Endothelial cell of umbilical vein (primary cell): ENCODE measurements at regions not wholly inside any gene's neighbourhood (a gene's known extent, or its start where the extent isn't known, plus 50 kb on each side); places are given as distances from the start of the nearest gene placed in this dataset.
"Not testable (repeated sequence)": the region's sequence is repeated elsewhere in the genome, so short reads cannot be mapped to it uniquely, and the experiment has no call there.

Experiments
- BruUV-seq: library from RNA; stranded (reverse); fragments of 400-500 nt; replicated peaks from 2 replicates; lab custom pipeline; 2021; lab: Mats Ljungman, UMichigan
- CTCF ChIA-PET: fragments of 300-600, 350-600 bp; sonication (Branson Sonifier 250); formaldehyde crosslinking; loops from one replicate; lab custom pipeline; 2021; ENCODE audit warnings: antibody characterized with exemption, inconsistent platforms; lab: Charles Lee
- POLR2A ChIA-PET: fragments of 300-600, 350-600 bp; sonication (Branson Sonifier 250); formaldehyde crosslinking; loops from one replicate; lab custom pipeline; 2021; ENCODE audit warnings: antibody characterized with exemption, inconsistent platforms; lab: Charles Lee
- DNase-seq: peaks from one replicate; pipeline ENCODE4 v3.0.0-alpha.2; 2011; ENCODE audit warnings: low read depth, low spot score
- FAIRE-seq: peaks from 2 replicates; lab custom pipeline; 2011; peaks lifted over from hg19 to GRCh38; lab: Jason Lieb, UNC
- H2AFZ ChIP-seq: 2 replicates; pipeline ENCODE4 v1.6.0; 2012; ENCODE audit warnings: low read depth, low read length, control low read depth, inconsistent platforms
- H3K27ac ChIP-seq: 2 replicates; pipeline ENCODE4 v1.5.1; 2011; ENCODE audit warnings: low read depth, mild to moderate bottlenecking, control low read depth, low read length, moderate library complexity; ENCODE audit not compliant: insufficient read depth
- H3K27me3 ChIP-seq, 2 experiments: 2 replicates each; pipeline versions ENCODE4 v1.6.0 to v1.6.1; 2011; ENCODE audit warnings: low read length in 2 of 2, mixed read lengths in 1 of 2; ENCODE audit not compliant: control insufficient read depth in 2 of 2, insufficient read depth in 2 of 2
- H3K36me3 ChIP-seq, 2 experiments: 2 replicates in 1 of 2; 3 replicates in 1 of 2; pipeline ENCODE4 v1.5.1; 2011; ENCODE audit warnings: low read length in 2 of 2, mild to moderate bottlenecking in 1 of 2, moderate library complexity in 1 of 2; ENCODE audit not compliant: control insufficient read depth in 2 of 2, insufficient read depth in 2 of 2; ENCODE audit errors: extremely low read depth in 1 of 2
- H3K4me1 ChIP-seq: 3 replicates; pipeline ENCODE4 v1.5.1; 2011; ENCODE audit warnings: mild to moderate bottlenecking, low read length; ENCODE audit not compliant: control insufficient read depth, insufficient read depth; ENCODE audit errors: extremely low read depth
- H3K4me2 ChIP-seq: 2 replicates; pipeline ENCODE4 v1.6.1; 2011; ENCODE audit warnings: low read length, control low read depth, mixed read lengths; ENCODE audit not compliant: insufficient read depth
- H3K4me3 ChIP-seq, 3 experiments: fragments of 200-600 bp in 1 of 3; sonication (generic), shearing (Covaris generic) in 1 of 3; replicated peaks in 1 of 3; 2 replicates each; pipeline ENCODE4 v1.5.1; 2011 to 2016; ENCODE audit warnings: control low read depth in 3 of 3, low read length in 3 of 3, mild to moderate bottlenecking in 2 of 3, inconsistent platforms in 1 of 3, low read depth in 1 of 3, moderate library complexity in 1 of 3; ENCODE audit not compliant: insufficient read depth in 1 of 3
- H3K79me2 ChIP-seq: 2 replicates; pipeline ENCODE4 v1.6.0; 2012; ENCODE audit warnings: low read length, inconsistent platforms; ENCODE audit not compliant: control insufficient read depth, insufficient read depth
- H3K9ac ChIP-seq: replicated peaks from 2 replicates; pipeline ENCODE3; 2011; ENCODE audit warnings: low read length, control low read depth; ENCODE audit not compliant: insufficient read depth; ENCODE audit errors: extremely low read depth
- H3K9me1 ChIP-seq: replicated peaks from 3 replicates; pipeline ENCODE4 v1.6.0; 2011; ENCODE audit warnings: mild to moderate bottlenecking, low read length; ENCODE audit not compliant: control insufficient read depth, insufficient read depth; ENCODE audit errors: extremely low read depth
- H3K9me3 ChIP-seq: replicated peaks from 2 replicates; pipeline ENCODE4 v1.5.1; 2012; ENCODE audit warnings: low read length, inconsistent platforms; ENCODE audit not compliant: control insufficient read depth, insufficient read depth
- H4K20me1 ChIP-seq: replicated peaks from 2 replicates; pipeline ENCODE3; 2011; ENCODE audit warnings: mild to moderate bottlenecking, low read length; ENCODE audit not compliant: control insufficient read depth, insufficient read depth; ENCODE audit errors: extremely low read depth
- EZH2 ChIP-seq: IDR thresholded peaks from 2 replicates; pipeline ENCODE4 v1.6.1; 2012; ENCODE audit warnings: borderline replicate concordance, low read depth, mild to moderate bottlenecking, moderate library complexity, low read length, inconsistent platforms; ENCODE audit not compliant: severe bottlenecking
- GATA2 ChIP-seq: IDR thresholded peaks from 2 replicates; pipeline ENCODE4 v1.7.0; 2011; ENCODE audit warnings: low read depth, mild to moderate bottlenecking, moderate library complexity, mixed read lengths, low read length; ENCODE audit not compliant: insufficient read length, insufficient read depth
- MYC ChIP-seq: IDR thresholded peaks from one replicate; pipeline ENCODE4 v1.6.1; 2011; ENCODE audit warnings: mild to moderate bottlenecking, low read depth, low read length
- POLR2A ChIP-seq: IDR thresholded peaks from 2 replicates; pipeline ENCODE4 v1.6.1; 2012; ENCODE audit warnings: low read depth, mild to moderate bottlenecking, control low read depth, low read length
- POLR2AphosphoS5 ChIP-seq: IDR thresholded peaks from 2 replicates; pipeline ENCODE4 v1.6.1; 2012; ENCODE audit warnings: low read depth, mild to moderate bottlenecking, control low read depth, low read length, moderate library complexity; ENCODE audit not compliant: insufficient read depth
- dilution Hi-C: fragments of 300-500 bp; cut with MboI; formaldehyde crosslinking; loops from one replicate; pipeline ENCODE4 v1.15.0; 2019; ENCODE audit warnings: low sequenced_read_pairs; ENCODE audit not compliant: extremely low pct_ligation_motif_present
- intact Hi-C: fragments of 100-400 bp; cut with micrococcal nuclease; formaldehyde crosslinking; loops from one replicate; pipeline ENCODE4 v1.10.0; 2022
- TF ChIP-seq, protein P1 (sequence below): IDR thresholded peaks from 2 replicates; pipeline ENCODE4 v1.6.1; 2011; ENCODE audit not compliant: insufficient read depth, insufficient read length
- TF ChIP-seq, protein P2 (sequence below), 2 donors: IDR thresholded peaks; 1 replicate in 1 of 2; 2 replicates in 1 of 2; pipeline ENCODE4 v1.5.1; 2011; ENCODE audit warnings: low read length in 2 of 2, mild to moderate bottlenecking in 2 of 2, moderate library complexity in 2 of 2, control low read depth in 1 of 2, inconsistent platforms in 1 of 2, low read depth in 1 of 2; ENCODE audit not compliant: insufficient read depth in 1 of 2; ENCODE audit errors: extremely low read depth in 1 of 2

DNA sequence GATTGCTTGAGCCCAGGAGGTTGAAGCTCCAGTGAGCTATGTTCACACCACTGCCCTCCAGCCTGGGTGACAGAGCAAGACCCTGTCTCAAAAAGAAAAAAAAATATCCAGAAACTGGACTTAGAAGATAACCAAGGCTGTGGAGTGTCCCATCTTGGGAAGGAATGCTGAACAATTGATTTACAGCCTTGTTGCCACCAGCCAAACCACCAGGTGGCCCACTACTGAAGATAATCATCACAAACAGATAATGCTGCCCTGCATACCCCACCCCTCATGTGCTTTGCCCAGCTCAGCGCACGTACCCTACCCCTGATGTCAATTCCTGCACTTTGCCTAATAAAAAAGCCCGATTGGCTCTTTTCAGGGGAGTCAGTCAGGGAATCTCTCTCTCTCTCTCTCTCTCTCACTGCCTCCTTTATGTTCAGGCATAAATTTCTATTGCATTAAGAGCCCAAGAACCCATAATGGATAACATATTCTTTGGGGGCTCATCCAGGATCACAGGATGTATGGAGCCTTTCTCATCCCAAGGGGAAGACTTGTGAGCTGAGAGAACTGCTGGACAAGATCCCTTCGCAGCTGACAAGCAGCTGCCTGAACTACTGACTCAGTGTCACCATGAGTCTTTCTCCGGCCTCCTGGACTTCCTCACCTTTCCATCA lies 166.4 kb downstream of the CD24 start:
- no peak for TF ChIP-seq EZH2
- no peak for TF ChIP-seq GATA2
- no peak for TF ChIP-seq MYC
- no peak for TF ChIP-seq POLR2AphosphoS5
- no peak for TF ChIP-seq POLR2A
- TF ChIP-seq, protein P1, sequence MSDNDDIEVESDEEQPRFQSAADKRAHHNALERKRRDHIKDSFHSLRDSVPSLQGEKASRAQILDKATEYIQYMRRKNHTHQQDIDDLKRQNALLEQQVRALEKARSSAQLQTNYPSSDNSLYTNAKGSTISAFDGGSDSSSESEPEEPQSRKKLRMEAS, result no peak
- TF ChIP-seq, protein P2, sequence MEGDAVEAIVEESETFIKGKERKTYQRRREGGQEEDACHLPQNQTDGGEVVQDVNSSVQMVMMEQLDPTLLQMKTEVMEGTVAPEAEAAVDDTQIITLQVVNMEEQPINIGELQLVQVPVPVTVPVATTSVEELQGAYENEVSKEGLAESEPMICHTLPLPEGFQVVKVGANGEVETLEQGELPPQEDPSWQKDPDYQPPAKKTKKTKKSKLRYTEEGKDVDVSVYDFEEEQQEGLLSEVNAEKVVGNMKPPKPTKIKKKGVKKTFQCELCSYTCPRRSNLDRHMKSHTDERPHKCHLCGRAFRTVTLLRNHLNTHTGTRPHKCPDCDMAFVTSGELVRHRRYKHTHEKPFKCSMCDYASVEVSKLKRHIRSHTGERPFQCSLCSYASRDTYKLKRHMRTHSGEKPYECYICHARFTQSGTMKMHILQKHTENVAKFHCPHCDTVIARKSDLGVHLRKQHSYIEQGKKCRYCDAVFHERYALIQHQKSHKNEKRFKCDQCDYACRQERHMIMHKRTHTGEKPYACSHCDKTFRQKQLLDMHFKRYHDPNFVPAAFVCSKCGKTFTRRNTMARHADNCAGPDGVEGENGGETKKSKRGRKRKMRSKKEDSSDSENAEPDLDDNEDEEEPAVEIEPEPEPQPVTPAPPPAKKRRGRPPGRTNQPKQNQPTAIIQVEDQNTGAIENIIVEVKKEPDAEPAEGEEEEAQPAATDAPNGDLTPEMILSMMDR (IDR thresholded peaks at IDR 0.05; ENCODE audit: extremely low read depth in 1 of 2, insufficient read depth in 1 of 2, low read depth in 1 of 2, low read length in 2 of 2), result no peak
- intact Hi-C loops, result no loop called here
- H3K9ac ChIP-seq, result no peak overlapping the region
- no peaks in the 10 kb centered on the region for H3K4me1 ChIP-seq
- H3K36me3 ChIP-seq, result no peaks in the 10 kb centered on the region
- H3K27me3 ChIP-seq, result no peaks in the 10 kb centered on the region
- BruUV-seq, result no TSS peak
- POLR2A ChIA-PET, result no interaction called here
- H3K4me3 ChIP-seq, result no peak overlapping the region
- no peaks in the 10 kb centered on the region for H3K79me2 ChIP-seq
- no peak overlapping the region for H3K4me2 ChIP-seq
- no peaks in the 10 kb centered on the region for H3K9me1 ChIP-seq
- no peak overlapping the region for H2AFZ ChIP-seq
- FAIRE-seq (no peak), DNase-seq (no peak)
- H3K27ac ChIP-seq, result no peak overlapping the region
- no peaks in the 10 kb centered on the region for H3K9me3 ChIP-seq
- CTCF ChIA-PET, result no interaction called here
- dilution Hi-C loops, result no loop called here
- H4K20me1 ChIP-seq, result no peaks in the 10 kb centered on the region

DNA sequence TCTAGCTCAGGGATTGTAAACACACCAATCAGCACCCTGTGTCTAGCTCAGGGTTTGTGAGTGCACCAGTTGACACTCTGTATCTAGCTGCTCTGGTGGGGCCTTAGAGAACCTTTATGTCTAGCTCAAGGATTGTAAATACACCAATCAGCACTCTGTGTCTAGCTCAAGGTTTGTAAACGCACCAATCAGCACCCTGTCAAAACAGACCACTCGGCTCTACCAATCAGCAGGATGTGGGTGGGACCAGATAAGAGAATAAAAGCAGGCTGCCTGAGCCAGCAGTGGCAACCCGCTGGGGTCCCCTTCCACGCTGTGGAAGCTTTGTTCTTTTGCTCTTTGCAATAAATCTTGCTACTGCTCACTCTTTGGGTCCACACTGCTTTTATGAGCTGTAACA lies 168.3 kb downstream of the CD24 start:
- H3K79me2 ChIP-seq, H3K9me3 ChIP-seq, H3K36me3 ChIP-seq, H3K27me3 ChIP-seq, BruUV-seq, H3K9ac ChIP-seq, H3K4me3 ChIP-seq, H3K27ac ChIP-seq, H4K20me1 ChIP-seq, DNase-seq, FAIRE-seq, H2AFZ ChIP-seq, dilution Hi-C loops, H3K4me1 ChIP-seq, H3K4me2 ChIP-seq, CTCF ChIA-PET, H3K9me1 ChIP-seq, intact Hi-C loops, POLR2A ChIA-PET: not testable (repeated sequence)
